ENCODE measurements at regions not wholly inside any gene's neighbourhood (a gene's known extent, or its start where the extent isn't known, plus 50 kb on each side); places are given as distances from the start of the nearest gene placed in this dataset.

DNA sequence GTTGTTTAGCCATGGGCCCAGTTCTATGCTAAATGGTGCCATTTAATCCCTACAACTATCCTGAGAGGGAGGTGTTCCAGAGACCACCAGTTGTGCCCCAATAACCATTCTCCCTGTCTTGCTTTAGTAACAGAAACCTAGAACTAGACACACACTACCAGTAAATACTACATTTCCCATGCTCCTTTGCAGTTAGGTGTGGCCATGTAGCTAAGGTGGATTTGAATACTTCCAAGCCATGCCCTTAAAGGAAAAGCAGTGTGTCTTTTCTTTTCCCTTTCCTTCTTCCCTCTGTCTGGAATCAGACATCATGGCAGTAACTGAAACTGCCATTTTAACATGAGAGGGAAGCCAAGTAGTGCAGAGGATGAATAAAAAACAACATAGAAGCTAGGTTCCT is 90.9 kb upstream of the TMEM33 start:
- Histone ChIP-seq H3K36me3 (ENCODE audit: control insufficient read depth, insufficient read depth, low read length) (no peaks in the 10 kb centered on the region), H3K4me3 (ENCODE audit: low read depth, low read length) (no peak overlapping the region), H3K27me3 (ENCODE audit: control insufficient read depth, insufficient read depth, low read length) (no peaks in the 10 kb centered on the region)
- DNase-seq (ENCODE audit: low read depth), result no peak
- ChIA-PET POLR2A (no interaction called here), CTCF (no interaction called here)
- TF ChIP-seq, protein P1, sequence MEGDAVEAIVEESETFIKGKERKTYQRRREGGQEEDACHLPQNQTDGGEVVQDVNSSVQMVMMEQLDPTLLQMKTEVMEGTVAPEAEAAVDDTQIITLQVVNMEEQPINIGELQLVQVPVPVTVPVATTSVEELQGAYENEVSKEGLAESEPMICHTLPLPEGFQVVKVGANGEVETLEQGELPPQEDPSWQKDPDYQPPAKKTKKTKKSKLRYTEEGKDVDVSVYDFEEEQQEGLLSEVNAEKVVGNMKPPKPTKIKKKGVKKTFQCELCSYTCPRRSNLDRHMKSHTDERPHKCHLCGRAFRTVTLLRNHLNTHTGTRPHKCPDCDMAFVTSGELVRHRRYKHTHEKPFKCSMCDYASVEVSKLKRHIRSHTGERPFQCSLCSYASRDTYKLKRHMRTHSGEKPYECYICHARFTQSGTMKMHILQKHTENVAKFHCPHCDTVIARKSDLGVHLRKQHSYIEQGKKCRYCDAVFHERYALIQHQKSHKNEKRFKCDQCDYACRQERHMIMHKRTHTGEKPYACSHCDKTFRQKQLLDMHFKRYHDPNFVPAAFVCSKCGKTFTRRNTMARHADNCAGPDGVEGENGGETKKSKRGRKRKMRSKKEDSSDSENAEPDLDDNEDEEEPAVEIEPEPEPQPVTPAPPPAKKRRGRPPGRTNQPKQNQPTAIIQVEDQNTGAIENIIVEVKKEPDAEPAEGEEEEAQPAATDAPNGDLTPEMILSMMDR (IDR thresholded peaks at IDR 0.05; ENCODE audit: insufficient read depth, low read depth, low read length), result no peak

DNA sequence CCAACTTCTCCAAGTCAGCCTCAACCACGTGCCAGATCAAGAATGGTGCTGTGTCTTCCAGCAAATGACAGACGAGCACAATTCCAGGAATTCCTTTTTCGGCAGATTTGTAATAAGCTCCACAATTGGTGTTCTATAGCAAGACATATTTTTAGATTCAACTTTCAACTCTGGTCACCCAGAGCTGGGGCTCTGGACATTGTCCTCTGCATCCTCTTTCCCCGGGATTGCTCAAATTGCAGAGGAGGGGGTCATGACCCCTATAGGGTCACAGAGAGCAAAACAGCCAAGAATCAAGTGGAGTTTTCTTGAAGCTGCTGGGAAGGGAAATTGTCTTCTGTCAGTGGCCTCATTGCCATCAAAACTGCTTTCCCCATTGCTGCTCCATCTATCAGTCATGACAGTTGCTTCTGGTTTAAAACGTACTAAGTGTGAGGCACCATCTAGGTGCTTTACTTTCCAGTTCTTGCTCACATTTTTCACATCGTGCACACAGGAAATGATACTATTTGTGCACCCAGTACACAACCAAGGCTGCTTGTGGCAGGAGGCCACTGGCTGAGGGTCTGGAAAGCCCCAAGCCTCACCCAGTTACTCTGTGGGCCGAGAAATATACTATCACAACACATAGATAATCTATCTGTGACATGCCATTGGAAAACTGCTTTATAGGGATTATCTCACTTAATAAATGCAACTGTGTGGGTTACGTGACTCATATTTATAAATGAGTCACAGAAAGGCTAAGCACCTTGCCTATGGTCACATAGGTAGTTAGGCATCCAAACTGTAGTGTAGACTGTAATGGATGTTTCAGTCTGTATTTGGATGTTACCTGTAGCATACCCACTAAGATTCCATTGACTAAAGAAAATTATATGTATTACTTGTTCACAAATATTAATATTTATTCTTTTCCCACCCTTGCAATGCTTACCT is 91.7 kb upstream of the PHOX2B start:
- ChIA-PET CTCF (no interaction called here), POLR2A (no interaction called here)
- H3K36me3 ChIP-seq (ENCODE audit: control insufficient read depth, insufficient read depth, low read length), result no peaks in the 10 kb centered on the region
- no peak overlapping the region for H3K4me3 ChIP-seq (ENCODE audit: low read depth, low read length)
- TF ChIP-seq, protein P1 (IDR thresholded peaks at IDR 0.05; ENCODE audit: insufficient read depth, low read depth, low read length), result no peak
- H3K27me3 ChIP-seq (ENCODE audit: control insufficient read depth, insufficient read depth, low read length), result no peaks in the 10 kb centered on the region
- DNase-seq (ENCODE audit: low read depth), result no peak

DNA sequence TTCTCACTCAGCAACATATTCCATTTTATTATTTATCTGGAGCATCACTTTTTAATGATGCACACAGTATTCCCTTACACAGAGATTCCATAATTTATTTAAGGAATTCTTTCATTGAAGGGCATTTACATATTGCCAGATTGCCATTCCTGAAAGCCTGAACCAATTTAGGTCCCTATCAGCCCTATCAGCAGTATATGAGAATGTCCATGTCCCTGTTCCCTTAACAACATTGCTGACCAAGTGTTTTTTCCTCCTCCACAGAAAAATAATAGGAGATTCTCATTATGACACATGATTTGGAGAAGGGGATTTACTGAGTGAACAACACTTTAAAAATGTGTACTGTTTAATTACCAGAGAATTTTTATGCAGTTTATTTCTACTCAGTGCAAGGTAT is 90.1 kb upstream of the PHOX2B start:
- TF ChIP-seq, protein P1 (IDR thresholded peaks at IDR 0.05; ENCODE audit: insufficient read depth, low read depth, low read length), result no peak
- Histone ChIP-seq H3K27me3 (ENCODE audit: control insufficient read depth, insufficient read depth, low read length) (no peaks in the 10 kb centered on the region), H3K4me3 (ENCODE audit: low read depth, low read length) (no peak overlapping the region), H3K36me3 (ENCODE audit: control insufficient read depth, insufficient read depth, low read length) (no peaks in the 10 kb centered on the region)
- CTCF ChIA-PET, result interaction anchor here (1.2 kb wide), 1 partner anchor 17 kb away, joined by 3 read pairs; no protein-coding TSS in a partner anchor
- no peak for DNase-seq (ENCODE audit: low read depth)
- POLR2A ChIA-PET, result no interaction called here

DNA sequence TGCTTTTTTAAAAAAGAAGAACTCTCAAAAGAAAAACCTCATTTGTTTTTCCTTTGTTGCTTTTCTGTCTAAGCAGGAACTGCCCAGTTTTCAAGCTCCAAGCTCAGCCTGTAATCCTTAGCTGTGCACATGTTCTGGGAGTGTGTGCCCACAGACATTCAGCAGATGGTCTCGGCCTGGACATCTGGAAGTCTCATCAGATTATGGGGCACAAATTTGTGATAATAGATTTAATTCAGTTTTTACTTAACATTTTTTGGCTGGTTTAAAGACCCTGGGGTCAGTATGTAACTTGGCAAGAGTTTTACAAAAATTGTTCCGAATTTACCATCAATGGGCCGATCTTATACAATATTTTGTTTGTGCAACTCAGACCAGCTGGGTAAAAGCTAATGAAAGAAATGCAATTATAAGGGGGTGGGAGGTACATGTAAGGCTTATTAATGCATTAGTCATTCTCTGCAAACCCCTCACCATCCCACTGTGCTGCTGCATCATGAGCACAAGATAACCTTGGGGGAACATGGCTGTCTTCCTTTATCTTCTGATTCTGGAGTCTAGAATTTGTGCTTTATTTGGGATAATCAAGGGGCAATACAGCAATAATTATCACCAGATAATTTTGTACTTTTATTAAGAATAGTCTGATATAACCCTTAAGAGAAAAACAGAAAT is 86.9 kb upstream of the PHOX2B start:
- Histone ChIP-seq H3K27me3 (ENCODE audit: control insufficient read depth, insufficient read depth, low read length) (peaks cover 2% of the 10 kb centered on the region; the same call in 1 of the 2 replicates), H3K4me3 (ENCODE audit: low read depth, low read length) (no peak overlapping the region), H3K36me3 (ENCODE audit: control insufficient read depth, insufficient read depth, low read length) (no peaks in the 10 kb centered on the region)
- TF ChIP-seq, protein P1 (IDR thresholded peaks at IDR 0.05; ENCODE audit: insufficient read depth, low read depth, low read length), result no peak
- ChIA-PET POLR2A (no interaction called here), CTCF (interaction anchor here (0.6 to 0.7 kb wide), 2 partner anchors 30 to 545 kb away, joined by 3 read pairs; no protein-coding TSS in a partner anchor)
- no peak for DNase-seq (ENCODE audit: low read depth)

DNA sequence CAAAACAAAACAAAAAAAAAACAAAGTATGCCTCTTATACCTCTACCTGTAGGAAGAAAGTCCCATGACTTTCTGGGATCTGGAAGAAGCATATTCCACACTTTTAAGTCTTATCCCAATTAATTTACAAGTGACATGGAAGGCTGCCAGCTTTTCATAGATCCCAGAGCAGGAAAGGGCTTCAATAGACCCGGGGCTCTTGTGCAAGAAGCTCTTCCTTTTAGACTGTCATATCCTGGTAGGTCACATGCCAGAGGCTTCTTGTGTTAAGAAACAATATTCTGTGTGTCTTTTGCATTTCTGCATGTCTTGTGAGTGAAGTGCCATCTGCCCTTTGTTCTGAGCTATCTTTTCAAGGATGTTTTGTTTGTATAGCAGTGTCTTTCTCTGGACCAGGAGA is 84.4 kb upstream of the PHOX2B start:
- POLR2A ChIA-PET, result no interaction called here
- no peak overlapping the region for H3K4me3 ChIP-seq (ENCODE audit: low read depth, low read length)
- H3K27me3 ChIP-seq (ENCODE audit: control insufficient read depth, insufficient read depth, low read length), result peaks cover 2% of the 10 kb centered on the region; the same call in 1 of the 2 replicates
- H3K36me3 ChIP-seq (ENCODE audit: control insufficient read depth, insufficient read depth, low read length), result no peaks in the 10 kb centered on the region
- no peak for DNase-seq (ENCODE audit: low read depth)
- CTCF ChIA-PET, result interaction anchor here (1.0 kb wide), 1 partner anchor 24 kb away, joined by 3 read pairs; no protein-coding TSS in a partner anchor
- TF ChIP-seq, protein P1 (IDR thresholded peaks at IDR 0.05; ENCODE audit: insufficient read depth, low read depth, low read length), result no peak

Data from BJ (cell line).